GM21717 (cell line): ENCODE measurements at regions not wholly inside any gene's neighbourhood (a gene's known extent, or its start where the extent isn't known, plus 50 kb on each side); places are given as distances from the start of the nearest gene placed in this dataset.
"Not testable (repeated sequence)": the region's sequence is repeated elsewhere in the genome, so short reads cannot be mapped to it uniquely, and the experiment has no call there.

Experiments
- ATAC-seq: cut with Tn5 transposase; IDR thresholded peaks from one replicate; pipeline ENCODE4 v1.9.1; 2021; ENCODE audit warnings: mild to moderate bottlenecking, moderate library complexity; ENCODE audit not compliant: unreplicated experiment

GRCh38 chr10:33071857-33072256 lies 113.8 kb upstream of the ITGB1 start:
- ATAC-seq, result no peak

GRCh38 chr10:33070101-33070500 lies 112.1 kb upstream of the ITGB1 start:
- ATAC-seq, result no peak

GRCh38 chr10:33067917-33068316 lies 109.9 kb upstream of the ITGB1 start:
- ATAC-seq, result no peak

GRCh38 chr10:33067481-33067880 lies 109.5 kb upstream of the ITGB1 start:
- ATAC-seq, result no peak

GRCh38 chr10:33066558-33067236 lies 108.7 kb upstream of the ITGB1 start:
- no peak for ATAC-seq

- no peak for ATAC-seq
Measured at GRCh38 chr10:33065111-33065510, 107.1 kb upstream of the ITGB1 start.

GRCh38 chr10:33064706-33065105 lies 106.7 kb upstream of the ITGB1 start:
- ATAC-seq, result no peak

GRCh38 chr10:33057620-33058019 lies 99.6 kb upstream of the ITGB1 start:
- no peak for ATAC-seq

- no peak for ATAC-seq
Measured at GRCh38 chr10:33056828-33057596, 99.0 kb upstream of the ITGB1 start.

GRCh38 chr10:33055625-33056024 lies 97.6 kb upstream of the ITGB1 start:
- ATAC-seq, result no peak

GRCh38 chr10:33052915-33053810 lies 95.1 kb upstream of the ITGB1 start:
- ATAC-seq, result no peak

- no peak for ATAC-seq
Measured at GRCh38 chr10:33052263-33052875, 94.3 kb upstream of the ITGB1 start.

GRCh38 chr10:33049963-33050920 lies 92.2 kb upstream of the ITGB1 start:
- not testable (repeated sequence) for ATAC-seq

GRCh38 chr10:33048223-33048622 lies 90.2 kb upstream of the ITGB1 start:
- no peak for ATAC-seq

- ATAC-seq, result no peak
Measured at GRCh38 chr10:33047655-33048054, 89.6 kb upstream of the ITGB1 start.

- no peak for ATAC-seq
Measured at GRCh38 chr10:33046792-33047191, 88.8 kb upstream of the ITGB1 start.

- ATAC-seq, result no peak
Measured at GRCh38 chr10:33045421-33045820, 87.4 kb upstream of the ITGB1 start.

GRCh38 chr10:33042565-33042964 lies 84.5 kb upstream of the ITGB1 start:
- ATAC-seq, result no peak

- no peak for ATAC-seq
Measured at GRCh38 chr10:33041783-33042437, 83.9 kb upstream of the ITGB1 start.
